Erythroblast (primary cell): ENCODE measurements at regions not wholly inside any gene's neighbourhood (a gene's known extent, or its start where the extent isn't known, plus 50 kb on each side); places are given as distances from the start of the nearest gene placed in this dataset.
"Not testable (repeated sequence)": the region's sequence is repeated elsewhere in the genome, so short reads cannot be mapped to it uniquely, and the experiment has no call there.

ENCODE experiments used
- GATA1 ChIP-seq: IDR thresholded peaks from 2 replicates; pipeline ENCODE4 v1.6.1; 2011; ENCODE audit warnings: low read depth, mild to moderate bottlenecking, control low read depth, low read length, moderate library complexity
- POLR2A ChIP-seq: IDR thresholded peaks from 2 replicates; pipeline ENCODE4 v1.6.1; 2011; ENCODE audit warnings: mild to moderate bottlenecking, low read length

DNA sequence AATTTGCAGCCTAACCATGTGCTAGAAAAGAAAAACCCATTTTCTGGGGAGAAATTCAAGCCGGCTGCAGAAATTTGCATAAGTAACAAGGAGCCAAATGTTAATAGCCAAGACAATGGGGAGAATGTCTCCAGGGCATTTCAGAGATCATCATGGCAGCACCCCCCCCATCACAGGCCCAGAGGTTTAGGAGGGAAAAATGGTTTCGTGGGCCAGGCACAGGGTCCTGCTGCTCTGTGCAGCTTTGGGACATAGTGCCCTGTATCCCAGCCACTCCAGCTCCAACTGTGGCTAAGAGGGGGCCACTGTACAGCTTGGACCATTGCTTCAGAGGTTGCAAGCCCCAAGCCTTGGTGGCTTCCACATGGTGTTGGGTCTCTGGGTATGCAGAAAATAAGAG, 620.0 kb downstream of the PSAT1 start:
- not testable (repeated sequence) for TF ChIP-seq POLR2A, GATA1
